ENCODE measurements at regions not wholly inside any gene's neighbourhood (a gene's known extent, or its start where the extent isn't known, plus 50 kb on each side); places are given as distances from the start of the nearest gene placed in this dataset.

DNA sequence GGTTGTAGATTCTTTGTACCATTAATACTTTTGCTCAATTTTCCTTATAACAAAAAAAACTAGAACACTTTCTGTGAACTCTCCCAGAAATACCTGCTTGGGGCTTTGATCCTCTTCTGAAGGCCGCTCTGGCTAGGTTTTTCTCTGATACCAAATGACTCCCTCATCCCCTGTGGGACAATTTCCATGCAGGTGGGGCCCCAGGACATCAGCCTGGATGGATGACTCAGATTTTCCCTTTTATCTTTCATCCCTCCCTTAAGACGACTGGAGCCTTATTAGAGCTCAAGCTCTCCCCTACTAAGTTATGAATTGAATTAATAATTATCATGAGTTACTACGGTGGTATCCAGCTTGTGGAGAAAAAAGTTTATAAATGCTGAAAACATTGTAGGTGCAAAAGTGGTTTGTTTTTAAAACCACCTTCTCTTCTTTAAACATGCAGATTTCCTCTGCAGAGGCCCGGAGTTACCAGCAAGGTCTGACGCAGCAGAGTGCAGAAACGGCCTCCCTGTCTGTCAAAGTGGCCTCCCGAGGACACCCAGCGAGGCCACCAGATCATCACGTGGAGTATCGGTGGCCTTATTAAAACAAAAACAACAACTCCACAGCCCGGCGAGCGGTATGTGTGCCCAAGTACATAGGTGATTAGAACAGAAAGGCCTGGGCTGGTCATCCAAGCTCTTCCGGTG is 50.8 kb upstream of the IRX4 start:
- H3K4me3 ChIP-seq (ENCODE audit: low read depth, low read length) = no peak overlapping the region
- TF ChIP-seq, protein P1, sequence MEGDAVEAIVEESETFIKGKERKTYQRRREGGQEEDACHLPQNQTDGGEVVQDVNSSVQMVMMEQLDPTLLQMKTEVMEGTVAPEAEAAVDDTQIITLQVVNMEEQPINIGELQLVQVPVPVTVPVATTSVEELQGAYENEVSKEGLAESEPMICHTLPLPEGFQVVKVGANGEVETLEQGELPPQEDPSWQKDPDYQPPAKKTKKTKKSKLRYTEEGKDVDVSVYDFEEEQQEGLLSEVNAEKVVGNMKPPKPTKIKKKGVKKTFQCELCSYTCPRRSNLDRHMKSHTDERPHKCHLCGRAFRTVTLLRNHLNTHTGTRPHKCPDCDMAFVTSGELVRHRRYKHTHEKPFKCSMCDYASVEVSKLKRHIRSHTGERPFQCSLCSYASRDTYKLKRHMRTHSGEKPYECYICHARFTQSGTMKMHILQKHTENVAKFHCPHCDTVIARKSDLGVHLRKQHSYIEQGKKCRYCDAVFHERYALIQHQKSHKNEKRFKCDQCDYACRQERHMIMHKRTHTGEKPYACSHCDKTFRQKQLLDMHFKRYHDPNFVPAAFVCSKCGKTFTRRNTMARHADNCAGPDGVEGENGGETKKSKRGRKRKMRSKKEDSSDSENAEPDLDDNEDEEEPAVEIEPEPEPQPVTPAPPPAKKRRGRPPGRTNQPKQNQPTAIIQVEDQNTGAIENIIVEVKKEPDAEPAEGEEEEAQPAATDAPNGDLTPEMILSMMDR (IDR thresholded peaks at IDR 0.05; ENCODE audit: low read depth, low read length) = no peak
- DNase-seq (ENCODE audit: low read depth, low spot score) = no peak
- in situ Hi-C loops (cut with HindIII; ENCODE audit: low sequenced_read_pairs) = no loop called here

Data from astrocyte of the spinal cord (primary cell).